Neutrophil (primary cell): ENCODE measurements at regions not wholly inside any gene's neighbourhood (a gene's known extent, or its start where the extent isn't known, plus 50 kb on each side); places are given as distances from the start of the nearest gene placed in this dataset.
"Not testable (repeated sequence)": the region's sequence is repeated elsewhere in the genome, so short reads cannot be mapped to it uniquely, and the experiment has no call there.

Source experiments
- H3K27ac ChIP-seq: fragments of 200-600 bp; sonication (generic); 2 replicates; pipeline ENCODE4 v1.5.1; 2016; ENCODE audit warnings: mild to moderate bottlenecking, moderate library complexity
- H3K27me3 ChIP-seq: fragments of 200-600 bp; sonication (generic); 2 replicates; pipeline ENCODE4 v1.6.0; 2016; ENCODE audit warnings: mild to moderate bottlenecking
- H3K36me3 ChIP-seq: fragments of 200-600 bp; sonication (generic); 2 replicates; pipeline ENCODE4 v1.5.1; 2017
- H3K4me1 ChIP-seq, 2 experiments: fragments of 200-600 bp in 1 of 2; sonication (generic) in 1 of 2; 1 replicate in 1 of 2; 2 replicates in 1 of 2; pipeline versions ENCODE4 v1.5.1 to v1.6.1; 2013 to 2016; ENCODE audit warnings: low read depth in 1 of 2, low read length in 1 of 2, mild to moderate bottlenecking in 1 of 2, moderate library complexity in 1 of 2; ENCODE audit not compliant: control insufficient read depth in 1 of 2, insufficient read depth in 1 of 2
- H3K4me3 ChIP-seq, 2 experiments: fragments of 200-600 bp in 1 of 2; sonication (generic) in 1 of 2; 1 replicate in 1 of 2; 2 replicates in 1 of 2; pipeline ENCODE4 v1.5.1; 2013 to 2016; ENCODE audit warnings: low read depth in 1 of 2, low read length in 1 of 2, mild to moderate bottlenecking in 1 of 2, moderate library complexity in 1 of 2
- H3K9me3 ChIP-seq: fragments of 200-600 bp; sonication (generic); 2 replicates; pipeline ENCODE4 v1.5.1; 2016
- TF ChIP-seq, protein P1 (sequence below): fragments of 200-600 bp; sonication (generic); IDR thresholded peaks from 2 replicates; pipeline ENCODE4 v1.5.1; 2016; ENCODE audit warnings: antibody characterized with exemption

DNA sequence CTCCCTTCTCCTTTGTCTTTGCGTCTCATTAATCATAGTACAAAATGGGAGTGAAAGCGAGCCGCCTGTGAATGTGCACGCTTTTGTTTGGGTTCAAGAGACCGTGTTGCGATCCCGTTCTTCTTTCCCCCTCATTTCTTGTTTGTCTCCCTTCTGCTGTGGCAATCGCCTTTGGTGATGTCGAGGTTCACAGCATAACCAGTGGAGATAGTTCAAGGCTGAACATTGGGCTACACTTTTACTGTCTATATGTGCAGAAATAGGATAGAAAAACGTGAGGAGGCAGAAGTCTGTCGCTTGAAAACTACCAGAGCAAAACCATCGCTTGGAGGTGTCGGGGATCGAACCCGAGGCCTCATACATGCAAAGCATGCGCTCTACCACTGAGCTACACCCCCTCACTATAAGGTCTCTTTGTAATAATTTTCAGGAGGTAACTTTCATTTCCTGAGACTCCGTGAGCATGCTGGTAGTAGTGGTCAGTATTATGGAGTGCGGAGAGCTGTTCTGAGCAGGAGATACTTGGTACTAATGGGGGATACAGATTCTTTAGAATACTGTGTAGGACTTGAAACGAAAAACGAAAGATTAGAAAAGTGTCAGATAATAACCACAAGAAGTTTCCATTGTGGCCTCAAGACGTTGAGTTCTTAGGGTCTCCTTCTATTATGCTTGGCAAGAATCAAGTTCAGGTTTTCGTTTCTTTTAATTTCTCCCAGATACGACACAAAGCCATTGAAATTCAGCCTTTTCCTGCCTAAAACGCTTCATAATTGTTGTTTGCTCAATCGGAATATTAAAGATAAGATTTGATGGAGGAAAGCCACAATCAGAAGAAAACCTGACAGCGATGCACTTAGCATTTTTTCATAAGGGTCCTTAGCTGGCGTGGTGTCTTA lies 106.6 kb downstream of the TRIM27 start:
- Histone ChIP-seq H3K27ac (no peak overlapping the region), H3K4me3 (no peak overlapping the region), H3K27me3 (peaks cover 100% of the 10 kb centered on the region), H3K9me3 (no peaks in the 10 kb centered on the region), H3K4me1 (no peaks in the 10 kb centered on the region), H3K36me3 (no peaks in the 10 kb centered on the region)
- TF ChIP-seq, protein P1, sequence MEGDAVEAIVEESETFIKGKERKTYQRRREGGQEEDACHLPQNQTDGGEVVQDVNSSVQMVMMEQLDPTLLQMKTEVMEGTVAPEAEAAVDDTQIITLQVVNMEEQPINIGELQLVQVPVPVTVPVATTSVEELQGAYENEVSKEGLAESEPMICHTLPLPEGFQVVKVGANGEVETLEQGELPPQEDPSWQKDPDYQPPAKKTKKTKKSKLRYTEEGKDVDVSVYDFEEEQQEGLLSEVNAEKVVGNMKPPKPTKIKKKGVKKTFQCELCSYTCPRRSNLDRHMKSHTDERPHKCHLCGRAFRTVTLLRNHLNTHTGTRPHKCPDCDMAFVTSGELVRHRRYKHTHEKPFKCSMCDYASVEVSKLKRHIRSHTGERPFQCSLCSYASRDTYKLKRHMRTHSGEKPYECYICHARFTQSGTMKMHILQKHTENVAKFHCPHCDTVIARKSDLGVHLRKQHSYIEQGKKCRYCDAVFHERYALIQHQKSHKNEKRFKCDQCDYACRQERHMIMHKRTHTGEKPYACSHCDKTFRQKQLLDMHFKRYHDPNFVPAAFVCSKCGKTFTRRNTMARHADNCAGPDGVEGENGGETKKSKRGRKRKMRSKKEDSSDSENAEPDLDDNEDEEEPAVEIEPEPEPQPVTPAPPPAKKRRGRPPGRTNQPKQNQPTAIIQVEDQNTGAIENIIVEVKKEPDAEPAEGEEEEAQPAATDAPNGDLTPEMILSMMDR, result no peak

DNA sequence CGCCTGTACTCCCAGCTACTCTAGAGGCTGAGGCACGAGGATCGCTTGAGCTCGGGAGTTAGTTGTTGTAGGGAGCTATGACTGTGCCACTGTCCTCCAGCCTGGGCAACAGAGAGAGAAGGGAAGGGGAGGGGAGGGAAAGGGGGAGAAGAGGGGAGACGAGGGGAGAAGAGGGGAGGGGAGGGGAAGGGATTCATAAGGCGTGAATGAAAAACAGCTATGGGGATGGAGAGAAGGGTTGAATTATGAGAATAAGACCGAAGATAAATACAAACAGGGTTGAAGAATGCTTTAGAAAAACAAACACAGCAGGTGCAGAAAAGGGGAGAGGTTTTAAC lies 106.0 kb downstream of the TRIM27 start:
- TF ChIP-seq, protein P1, result no peak
- Histone ChIP-seq H3K9me3 (no peaks in the 10 kb centered on the region), H3K27me3 (peaks cover 100% of the 10 kb centered on the region), H3K4me3 (no peak overlapping the region), H3K4me1 (no peaks in the 10 kb centered on the region), H3K27ac (no peak overlapping the region), H3K36me3 (no peaks in the 10 kb centered on the region)

DNA sequence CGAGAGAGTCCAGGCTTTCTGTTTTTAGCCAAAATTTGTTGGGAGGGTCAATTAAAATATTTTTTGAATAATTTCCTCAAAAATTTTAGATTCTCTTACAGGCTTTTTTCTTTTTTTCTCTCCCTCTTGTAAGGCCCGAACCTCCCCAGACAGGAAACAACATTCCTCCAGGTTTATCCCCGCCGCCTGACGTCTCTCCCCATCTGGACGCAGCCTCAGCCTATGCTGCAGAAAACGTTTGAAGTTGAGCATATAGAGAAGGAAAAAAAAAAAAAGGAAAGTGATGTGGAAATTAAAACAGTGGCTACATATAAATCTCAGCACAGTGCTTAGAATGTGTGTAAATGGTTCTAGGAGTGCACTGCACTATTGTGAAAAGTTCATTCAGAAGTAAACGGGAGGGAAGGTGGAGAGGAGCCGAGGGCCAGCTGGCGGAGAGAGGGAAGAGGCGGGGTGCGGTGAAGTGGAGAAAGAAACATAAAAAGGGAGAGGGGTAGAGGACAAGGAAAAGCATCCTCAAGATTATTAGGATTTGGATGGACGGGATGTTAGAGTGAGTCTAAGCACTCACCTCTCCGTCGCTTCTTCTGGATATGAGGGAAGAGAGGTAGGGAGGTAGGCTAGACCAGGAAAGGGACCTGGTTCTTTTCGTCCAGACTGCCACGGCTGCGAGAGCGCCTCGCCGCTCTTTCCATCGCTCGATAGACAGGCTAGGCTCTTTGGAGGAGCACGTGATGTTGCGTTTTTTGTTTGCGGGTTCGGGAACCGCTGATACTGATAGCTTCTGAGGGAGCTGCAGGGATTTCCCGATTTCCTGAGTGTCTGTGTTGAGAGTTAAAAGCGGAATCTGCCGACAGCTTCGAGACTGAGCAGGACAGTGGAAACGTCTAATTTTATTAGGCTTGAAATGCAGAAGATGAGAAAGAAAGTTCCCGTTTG lies 98.7 kb downstream of the TRIM27 start:
- H3K27me3 ChIP-seq, result peaks cover 100% of the 10 kb centered on the region
- no peak overlapping the region for H3K4me3 ChIP-seq
- no peak overlapping the region for H3K27ac ChIP-seq
- H3K9me3 ChIP-seq, result no peaks in the 10 kb centered on the region
- TF ChIP-seq, protein P1, result no peak
- H3K36me3 ChIP-seq, result no peaks in the 10 kb centered on the region
- no peaks in the 10 kb centered on the region for H3K4me1 ChIP-seq

DNA sequence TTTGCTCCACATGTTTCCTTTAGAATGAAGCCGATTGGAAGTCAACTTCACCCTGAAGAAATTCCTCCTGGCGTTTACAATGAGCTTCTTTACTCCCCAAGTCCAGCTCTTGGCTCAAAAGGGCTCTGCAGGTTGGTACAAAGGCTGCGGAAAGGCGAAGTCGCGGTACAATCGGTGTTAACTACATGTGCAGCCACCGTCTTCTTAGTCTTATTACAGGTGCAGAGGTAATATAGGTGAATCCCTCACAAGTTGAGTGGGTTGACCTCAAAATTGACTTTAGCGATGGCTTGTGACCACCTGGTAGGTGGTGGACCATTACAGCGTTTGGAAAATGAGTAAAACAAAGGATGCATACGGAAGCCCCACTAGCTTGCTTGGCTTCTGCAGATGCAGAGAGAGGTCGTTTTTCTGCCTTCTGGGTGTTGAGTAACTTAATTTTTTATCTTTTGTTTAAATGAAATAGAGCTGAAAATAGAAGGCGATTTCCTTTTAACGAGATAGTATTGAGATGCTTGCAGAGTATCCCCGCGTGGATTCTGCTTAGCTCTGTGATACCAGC lies 98.0 kb downstream of the TRIM27 start:
- TF ChIP-seq, protein P1, result no peak
- Histone ChIP-seq H3K27ac (no peak overlapping the region), H3K4me1 (no peaks in the 10 kb centered on the region), H3K4me3 (no peak overlapping the region), H3K36me3 (no peaks in the 10 kb centered on the region), H3K9me3 (no peaks in the 10 kb centered on the region), H3K27me3 (peaks cover 97% of the 10 kb centered on the region)

DNA sequence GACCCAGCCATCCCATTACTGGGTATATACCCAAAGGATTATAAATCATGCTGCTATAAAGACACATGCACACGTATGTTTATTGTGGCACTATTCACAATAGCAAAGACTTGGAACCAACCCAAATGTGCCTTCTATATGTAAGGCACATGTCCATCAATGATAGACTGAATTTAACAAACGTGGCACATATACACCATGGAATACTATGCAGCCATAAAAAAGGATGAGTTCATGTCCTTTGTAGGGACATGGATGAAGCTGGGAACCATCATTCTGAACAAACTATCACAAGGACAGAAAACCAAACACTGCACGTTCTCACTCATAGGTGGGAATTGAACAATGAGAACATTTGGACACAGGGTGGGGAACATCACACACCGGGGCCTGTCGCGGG lies 92.1 kb downstream of the TRIM27 start:
- not testable (repeated sequence) for H3K4me1 ChIP-seq, H3K9me3 ChIP-seq, H3K36me3 ChIP-seq, H3K4me3 ChIP-seq, H3K27ac ChIP-seq
- peaks cover 81% of the 10 kb centered on the region for H3K27me3 ChIP-seq

DNA sequence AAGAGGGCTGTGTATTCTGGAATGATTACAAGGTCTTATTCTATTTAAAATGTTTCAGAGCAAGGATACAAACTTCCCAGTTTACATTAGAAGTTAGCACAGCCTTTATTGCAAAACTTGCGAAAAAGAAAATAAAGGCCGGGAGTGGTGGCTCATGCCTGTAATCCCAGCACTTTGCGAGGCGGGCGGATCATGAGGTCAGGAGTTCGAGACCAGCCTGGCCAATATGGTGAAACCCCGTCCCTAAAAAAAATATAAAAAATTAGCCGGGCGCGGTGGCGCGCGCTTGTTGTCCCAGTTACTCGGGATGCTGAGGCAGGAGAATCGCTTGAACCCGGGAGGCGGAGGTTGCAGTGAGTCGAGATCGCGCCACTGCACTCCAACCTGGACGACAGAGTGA lies 87.1 kb downstream of the TRIM27 start:
- not testable (repeated sequence) for H3K9me3 ChIP-seq, H3K36me3 ChIP-seq, H3K27ac ChIP-seq, H3K4me3 ChIP-seq
- Histone ChIP-seq H3K27me3 (peaks cover 93% of the 10 kb centered on the region), H3K4me1 (peaks cover 21 to 23% of the 10 kb centered on the region in 2 experiments)
